T1000 (cell line): ENCODE measurements at regions not wholly inside any gene's neighbourhood (a gene's known extent, or its start where the extent isn't known, plus 50 kb on each side); places are given as distances from the start of the nearest gene placed in this dataset.

ENCODE experiments used
- DNase-seq: peaks from one replicate; lab custom pipeline; 2025; ENCODE audit warnings: mixed read lengths; lab: John Stamatoyannopoulos, UW

DNA sequence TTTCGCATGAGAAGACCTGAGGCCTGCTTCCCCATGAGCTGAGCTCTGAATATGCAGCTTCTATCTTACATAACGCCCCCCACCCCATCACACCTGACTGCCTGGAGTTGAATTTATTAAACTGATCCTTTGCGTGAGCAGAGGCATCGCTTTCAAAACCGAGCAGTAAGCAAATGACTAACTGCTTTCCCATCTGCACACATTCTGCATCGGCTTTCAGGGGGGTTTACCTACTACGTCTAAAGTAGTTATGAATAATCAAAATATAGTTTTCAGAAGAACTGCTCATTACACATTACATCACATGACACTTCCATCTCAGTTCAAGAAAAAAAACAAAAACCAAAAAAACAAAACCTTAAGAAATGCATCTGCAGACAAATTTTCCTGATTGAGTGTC, 54.7 kb upstream of the EGR2 start:
- no peak for DNase-seq

DNA sequence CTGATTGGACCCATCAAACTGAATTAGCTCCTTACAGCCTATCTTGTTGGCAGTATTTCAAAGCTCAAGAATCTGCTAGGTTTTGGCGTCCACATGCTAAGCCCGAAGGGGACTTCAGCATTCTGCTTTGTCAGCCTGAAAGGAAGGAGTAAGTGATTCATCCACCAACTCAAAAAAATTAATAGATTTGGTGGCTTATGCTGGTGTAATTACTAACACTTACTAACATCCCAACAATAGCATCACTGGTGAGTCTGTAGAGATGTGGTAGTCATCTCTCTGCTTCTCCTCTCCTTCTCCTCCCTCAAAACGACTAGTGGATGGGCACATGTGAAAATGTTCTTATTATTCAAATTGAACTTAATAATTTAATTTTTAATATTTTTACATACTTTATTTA, 53.8 kb upstream of the EGR2 start:
- DNase-seq, result no peak

DNA sequence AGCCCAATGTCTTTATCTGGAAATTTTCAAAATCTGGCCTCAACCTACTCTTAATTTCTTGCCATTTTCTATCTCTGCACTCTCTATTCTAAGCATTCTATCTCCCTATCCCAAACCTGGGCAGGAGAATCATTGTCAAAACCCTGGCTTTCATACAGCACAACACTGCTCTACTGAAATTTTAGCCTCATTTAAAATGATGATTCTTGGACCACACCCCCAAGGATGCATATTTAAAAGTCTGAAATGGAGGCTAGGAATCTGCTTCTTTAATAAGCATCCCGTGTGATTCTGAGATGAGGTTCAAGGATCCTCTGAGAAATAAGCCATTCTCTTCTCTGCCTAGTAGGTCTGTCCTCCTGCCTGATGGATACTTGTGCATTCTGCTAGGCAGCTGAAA, 50.8 kb upstream of the EGR2 start:
- DNase-seq, result no peak

DNA sequence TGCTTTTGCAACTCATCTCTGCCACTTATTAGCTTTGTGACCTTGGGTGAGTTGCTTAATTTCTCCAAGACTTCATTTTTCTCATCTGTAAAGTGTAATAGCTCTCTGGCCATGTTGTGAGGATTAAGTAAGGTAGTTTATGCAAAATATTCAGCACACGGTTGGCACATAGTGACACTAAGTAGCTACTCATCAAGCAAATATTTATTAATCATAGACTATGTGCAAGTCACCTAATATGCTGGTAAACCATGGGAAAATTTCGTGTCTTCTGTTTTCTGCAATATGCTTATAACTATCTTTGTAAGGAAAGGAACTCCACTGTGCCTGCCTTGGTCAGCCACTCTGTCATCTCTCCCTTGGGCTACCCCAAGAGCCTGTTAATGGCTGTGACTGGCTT, 50.3 kb upstream of the EGR2 start:
- DNase-seq, result no peak
